ENCODE measurements at regions not wholly inside any gene's neighbourhood (a gene's known extent, or its start where the extent isn't known, plus 50 kb on each side); places are given as distances from the start of the nearest gene placed in this dataset.

DNA sequence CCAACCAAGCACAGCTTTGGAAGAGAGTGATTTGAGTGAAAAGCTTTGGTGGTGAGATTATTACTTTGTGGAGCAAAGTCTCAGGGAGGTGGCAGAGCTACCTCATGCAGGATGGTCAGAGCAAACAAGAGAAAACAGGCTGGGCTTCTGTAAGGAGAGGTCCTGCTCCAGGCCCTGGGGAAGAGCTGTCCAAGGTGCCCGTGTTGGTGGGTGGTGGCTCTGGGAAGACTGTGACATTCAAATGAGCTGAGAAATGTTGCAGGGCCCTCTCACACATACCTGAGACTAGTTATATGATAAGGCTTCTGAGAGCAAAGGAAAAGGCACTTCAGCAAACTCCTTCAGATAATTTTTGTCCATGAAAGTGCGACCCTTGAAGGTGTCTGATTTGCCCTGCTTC lies 205.5 kb upstream of the SOX21 start:
- H2AFZ ChIP-seq (ENCODE audit: low read depth, low read length) = no peak overlapping the region
- no peaks in the 10 kb centered on the region for H3F3A ChIP-seq (ENCODE audit: insufficient read depth, low read length, poor library complexity, severe bottlenecking)
- no peaks in the 10 kb centered on the region for H3K36me3 ChIP-seq (ENCODE audit: insufficient read depth, low read length)
- H3K4me2 ChIP-seq (ENCODE audit: low read length) = no peak overlapping the region
- no peak overlapping the region for H3K27ac ChIP-seq (ENCODE audit: low read length)
- H3K9me2 ChIP-seq (ENCODE audit: insufficient read depth, low read length) = no peaks in the 10 kb centered on the region
- no peak overlapping the region for H3K9ac ChIP-seq (ENCODE audit: low read length)
- H3K79me2 ChIP-seq (replicated peaks; ENCODE audit: insufficient read depth, low read length) = no peaks in the 10 kb centered on the region
- no peaks in the 10 kb centered on the region for H4K20me1 ChIP-seq (ENCODE audit: insufficient read depth)
- no peaks in the 10 kb centered on the region for H3K9me3 ChIP-seq (ENCODE audit: low read length)
- H3K27me3 ChIP-seq (ENCODE audit: insufficient read depth, low read depth, low read length) = no peaks in the 10 kb centered on the region
- no peak for TF ChIP-seq EP300 (conservative IDR thresholded peaks at IDR 0.05; ENCODE audit: poor library complexity, severe bottlenecking)
- TF ChIP-seq, protein P1, sequence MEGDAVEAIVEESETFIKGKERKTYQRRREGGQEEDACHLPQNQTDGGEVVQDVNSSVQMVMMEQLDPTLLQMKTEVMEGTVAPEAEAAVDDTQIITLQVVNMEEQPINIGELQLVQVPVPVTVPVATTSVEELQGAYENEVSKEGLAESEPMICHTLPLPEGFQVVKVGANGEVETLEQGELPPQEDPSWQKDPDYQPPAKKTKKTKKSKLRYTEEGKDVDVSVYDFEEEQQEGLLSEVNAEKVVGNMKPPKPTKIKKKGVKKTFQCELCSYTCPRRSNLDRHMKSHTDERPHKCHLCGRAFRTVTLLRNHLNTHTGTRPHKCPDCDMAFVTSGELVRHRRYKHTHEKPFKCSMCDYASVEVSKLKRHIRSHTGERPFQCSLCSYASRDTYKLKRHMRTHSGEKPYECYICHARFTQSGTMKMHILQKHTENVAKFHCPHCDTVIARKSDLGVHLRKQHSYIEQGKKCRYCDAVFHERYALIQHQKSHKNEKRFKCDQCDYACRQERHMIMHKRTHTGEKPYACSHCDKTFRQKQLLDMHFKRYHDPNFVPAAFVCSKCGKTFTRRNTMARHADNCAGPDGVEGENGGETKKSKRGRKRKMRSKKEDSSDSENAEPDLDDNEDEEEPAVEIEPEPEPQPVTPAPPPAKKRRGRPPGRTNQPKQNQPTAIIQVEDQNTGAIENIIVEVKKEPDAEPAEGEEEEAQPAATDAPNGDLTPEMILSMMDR (IDR thresholded peaks at IDR 0.05; ENCODE audit: poor library complexity, severe bottlenecking) = no peak
- TF ChIP-seq, protein P2, sequence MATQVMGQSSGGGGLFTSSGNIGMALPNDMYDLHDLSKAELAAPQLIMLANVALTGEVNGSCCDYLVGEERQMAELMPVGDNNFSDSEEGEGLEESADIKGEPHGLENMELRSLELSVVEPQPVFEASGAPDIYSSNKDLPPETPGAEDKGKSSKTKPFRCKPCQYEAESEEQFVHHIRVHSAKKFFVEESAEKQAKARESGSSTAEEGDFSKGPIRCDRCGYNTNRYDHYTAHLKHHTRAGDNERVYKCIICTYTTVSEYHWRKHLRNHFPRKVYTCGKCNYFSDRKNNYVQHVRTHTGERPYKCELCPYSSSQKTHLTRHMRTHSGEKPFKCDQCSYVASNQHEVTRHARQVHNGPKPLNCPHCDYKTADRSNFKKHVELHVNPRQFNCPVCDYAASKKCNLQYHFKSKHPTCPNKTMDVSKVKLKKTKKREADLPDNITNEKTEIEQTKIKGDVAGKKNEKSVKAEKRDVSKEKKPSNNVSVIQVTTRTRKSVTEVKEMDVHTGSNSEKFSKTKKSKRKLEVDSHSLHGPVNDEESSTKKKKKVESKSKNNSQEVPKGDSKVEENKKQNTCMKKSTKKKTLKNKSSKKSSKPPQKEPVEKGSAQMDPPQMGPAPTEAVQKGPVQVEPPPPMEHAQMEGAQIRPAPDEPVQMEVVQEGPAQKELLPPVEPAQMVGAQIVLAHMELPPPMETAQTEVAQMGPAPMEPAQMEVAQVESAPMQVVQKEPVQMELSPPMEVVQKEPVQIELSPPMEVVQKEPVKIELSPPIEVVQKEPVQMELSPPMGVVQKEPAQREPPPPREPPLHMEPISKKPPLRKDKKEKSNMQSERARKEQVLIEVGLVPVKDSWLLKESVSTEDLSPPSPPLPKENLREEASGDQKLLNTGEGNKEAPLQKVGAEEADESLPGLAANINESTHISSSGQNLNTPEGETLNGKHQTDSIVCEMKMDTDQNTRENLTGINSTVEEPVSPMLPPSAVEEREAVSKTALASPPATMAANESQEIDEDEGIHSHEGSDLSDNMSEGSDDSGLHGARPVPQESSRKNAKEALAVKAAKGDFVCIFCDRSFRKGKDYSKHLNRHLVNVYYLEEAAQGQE (IDR thresholded peaks at IDR 0.05; ENCODE audit: borderline replicate concordance) = no peak
- no peak for TF ChIP-seq MXI1 (conservative IDR thresholded peaks at IDR 0.05; ENCODE audit: poor library complexity, severe bottlenecking)
- H3K4me3 ChIP-seq (ENCODE audit: low read length) = no peak overlapping the region

DNA sequence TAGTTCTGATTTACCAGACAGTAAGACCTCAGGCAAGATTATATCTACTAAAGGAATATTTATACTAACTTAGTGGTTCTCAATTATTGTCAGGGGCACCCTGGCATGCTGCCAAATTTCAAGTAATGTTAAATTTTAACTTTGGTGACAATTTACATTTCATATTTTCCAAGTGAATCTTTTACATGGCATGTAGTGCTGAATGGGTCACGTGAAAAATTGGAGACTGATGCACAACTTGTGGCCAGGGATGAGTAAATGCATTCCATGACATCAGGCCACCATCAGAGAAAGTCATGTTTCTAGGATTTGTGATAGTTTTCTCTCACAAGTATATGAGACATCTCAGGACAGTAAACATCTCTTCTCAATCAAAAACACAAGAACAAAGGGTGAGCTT lies 202.6 kb upstream of the SOX21 start:
- Histone ChIP-seq H3K27me3 (ENCODE audit: insufficient read depth, low read depth, low read length) (no peaks in the 10 kb centered on the region), H3K9me3 (ENCODE audit: low read length) (no peaks in the 10 kb centered on the region), H3K9ac (ENCODE audit: low read length) (no peak overlapping the region), H3K4me3 (ENCODE audit: low read length) (no peak overlapping the region), H3K79me2 (replicated peaks; ENCODE audit: insufficient read depth, low read length) (no peaks in the 10 kb centered on the region), H2AFZ (ENCODE audit: low read depth, low read length) (no peak overlapping the region), H3K9me2 (ENCODE audit: insufficient read depth, low read length) (no peaks in the 10 kb centered on the region), H3K36me3 (ENCODE audit: insufficient read depth, low read length) (no peaks in the 10 kb centered on the region), H3F3A (ENCODE audit: insufficient read depth, low read length, poor library complexity, severe bottlenecking) (no peaks in the 10 kb centered on the region), H3K4me2 (ENCODE audit: low read length) (no peak overlapping the region), H3K27ac (ENCODE audit: low read length) (no peak overlapping the region), H4K20me1 (ENCODE audit: insufficient read depth) (no peaks in the 10 kb centered on the region)
- TF ChIP-seq, protein P1 (IDR thresholded peaks at IDR 0.05; ENCODE audit: poor library complexity, severe bottlenecking) = no peak
- TF ChIP-seq RAD21 (conservative IDR thresholded peaks at IDR 0.05) (no peak), EZH2 (IDR thresholded peaks at IDR 0.05; ENCODE audit: borderline replicate concordance, insufficient read depth, low read length, poor library complexity, severe bottlenecking) (no peak), POLR2AphosphoS5 (IDR thresholded peaks at IDR 0.05) (no peak), EP300 (conservative IDR thresholded peaks at IDR 0.05; ENCODE audit: poor library complexity, severe bottlenecking) (no peak), SMC3 (conservative IDR thresholded peaks at IDR 0.05; ENCODE audit: poor library complexity) (no peak), MXI1 (conservative IDR thresholded peaks at IDR 0.05; ENCODE audit: poor library complexity, severe bottlenecking) (no peak), TAF1 (IDR thresholded peaks at IDR 0.05; ENCODE audit: low read depth) (no peak)
- TF ChIP-seq, protein P2 (IDR thresholded peaks at IDR 0.05; ENCODE audit: borderline replicate concordance) = no peak
